GDM1 (cell line): ENCODE measurements at regions not wholly inside any gene's neighbourhood (a gene's known extent, or its start where the extent isn't known, plus 50 kb on each side); places are given as distances from the start of the nearest gene placed in this dataset.
"Not testable (repeated sequence)": the region's sequence is repeated elsewhere in the genome, so short reads cannot be mapped to it uniquely, and the experiment has no call there.

ENCODE experiments used
- DNase-seq: peaks from one replicate; lab custom pipeline; 2025; lab: John Stamatoyannopoulos, UW

GRCh38 chr13:73336773-73337172 is 278.0 kb downstream of the KLF5 start:
- DNase-seq = no peak

GRCh38 chr13:73335944-73336343 is 277.1 kb downstream of the KLF5 start:
- no peak for DNase-seq

- DNase-seq = no peak
These were observed 276.4 kb downstream of the KLF5 start for GRCh38 chr13:73335210-73335609.

DNA sequence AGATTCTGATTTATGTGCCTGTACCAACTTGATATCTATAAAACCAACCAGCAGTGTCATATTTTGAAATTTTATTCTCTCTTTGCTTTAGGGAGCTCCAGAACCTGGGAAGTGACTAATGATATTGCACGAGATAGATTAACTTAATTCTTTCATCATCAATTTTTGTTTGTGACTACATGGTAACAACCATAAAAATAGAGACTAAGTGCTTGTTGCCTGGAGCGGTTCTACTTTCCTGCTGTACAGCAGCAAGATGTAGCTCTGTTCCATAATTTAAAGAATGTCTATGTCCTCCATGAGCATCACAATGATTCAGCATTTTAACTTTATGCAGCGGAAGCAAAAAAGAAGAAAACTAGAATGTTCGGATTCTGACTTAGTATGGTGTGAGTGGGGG is 275.6 kb downstream of the KLF5 start:
- no peak for DNase-seq

DNA sequence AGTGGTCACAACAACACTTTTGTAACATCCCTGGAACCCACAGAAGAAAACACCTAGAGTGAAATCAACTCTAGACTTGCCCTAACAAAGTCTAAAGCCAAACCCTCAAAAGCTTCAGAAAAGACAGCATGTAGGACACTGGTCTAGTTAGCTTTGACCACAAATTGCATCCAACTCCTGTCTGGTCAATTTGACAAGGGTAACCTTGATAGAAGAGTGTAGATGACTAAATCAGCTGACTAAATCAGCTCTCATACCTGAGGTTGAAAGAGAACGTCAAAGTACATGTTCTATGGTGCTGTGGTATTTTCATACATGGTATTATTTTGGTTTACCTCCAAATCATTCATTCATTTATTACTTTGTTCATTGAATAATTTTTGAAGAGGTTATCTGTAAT is 272.8 kb downstream of the KLF5 start:
- DNase-seq = no peak

GRCh38 chr13:73329355-73329754 is 270.6 kb downstream of the KLF5 start:
- DNase-seq = no peak

- DNase-seq = no peak
These were observed 268.8 kb downstream of the KLF5 start for GRCh38 chr13:73327579-73327978.

GRCh38 chr13:73325723-73326558 is 267.1 kb downstream of the KLF5 start:
- DNase-seq = no peak

DNA sequence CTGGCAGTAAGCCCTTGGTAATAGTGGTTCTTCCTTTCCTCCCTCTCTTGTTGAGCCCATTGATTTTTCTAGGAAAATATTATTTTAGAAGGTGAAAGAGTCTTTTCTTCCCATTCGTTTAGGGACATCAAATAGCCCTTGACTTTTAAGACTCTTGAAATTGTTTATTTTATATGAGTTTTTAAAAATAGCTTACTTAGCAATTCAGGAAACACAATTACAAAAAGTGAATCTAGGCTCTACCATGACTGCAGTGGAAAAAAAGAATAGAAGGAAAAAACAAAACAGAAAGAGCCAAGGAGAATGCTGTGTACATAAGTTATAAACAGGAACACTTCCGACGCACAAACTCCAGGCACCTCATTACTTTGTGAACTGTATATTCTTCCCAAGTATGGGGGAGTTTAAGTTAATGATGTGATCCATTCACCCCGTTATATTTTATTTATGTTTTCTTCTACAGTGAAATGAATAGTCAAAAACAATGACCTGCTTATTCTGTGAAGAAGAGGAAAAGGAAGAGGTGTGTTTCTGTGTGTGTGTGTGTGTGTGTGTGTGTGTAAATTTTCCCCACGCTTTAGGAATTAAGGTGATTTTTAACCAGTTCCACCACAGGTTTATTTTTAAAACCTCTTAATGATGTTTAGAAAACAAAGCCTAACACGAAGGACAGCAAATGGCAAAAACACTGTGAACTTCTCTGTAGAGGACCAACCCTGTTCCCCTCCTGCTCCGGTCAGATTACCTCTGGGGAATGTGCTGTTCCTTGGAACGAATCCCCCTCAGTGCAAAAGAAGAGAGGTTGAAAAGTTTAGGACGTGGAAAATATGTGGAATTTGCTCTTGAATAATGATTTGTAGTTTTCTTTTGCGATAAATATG is 266.3 kb downstream of the KLF5 start:
- DNase-seq = no peak

DNA sequence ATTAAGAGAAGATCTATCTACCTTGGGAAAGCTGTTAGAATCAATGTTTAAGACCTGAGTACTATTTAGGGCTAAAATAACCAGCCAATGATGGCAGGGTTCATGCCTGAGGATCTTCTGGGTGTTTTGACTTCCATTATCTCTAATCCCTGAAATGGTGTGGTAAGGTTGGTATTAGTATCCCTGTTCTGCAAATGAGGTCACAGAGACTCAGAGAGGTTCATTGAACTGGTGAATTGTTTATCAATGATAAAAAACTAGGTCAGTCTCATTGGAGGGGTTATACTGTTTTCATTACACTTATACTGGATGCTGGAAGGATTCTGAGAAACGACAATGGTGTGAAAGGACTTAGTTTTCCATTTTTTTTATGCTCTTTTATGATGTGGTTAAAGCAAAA is 264.8 kb downstream of the KLF5 start:
- no peak for DNase-seq

DNA sequence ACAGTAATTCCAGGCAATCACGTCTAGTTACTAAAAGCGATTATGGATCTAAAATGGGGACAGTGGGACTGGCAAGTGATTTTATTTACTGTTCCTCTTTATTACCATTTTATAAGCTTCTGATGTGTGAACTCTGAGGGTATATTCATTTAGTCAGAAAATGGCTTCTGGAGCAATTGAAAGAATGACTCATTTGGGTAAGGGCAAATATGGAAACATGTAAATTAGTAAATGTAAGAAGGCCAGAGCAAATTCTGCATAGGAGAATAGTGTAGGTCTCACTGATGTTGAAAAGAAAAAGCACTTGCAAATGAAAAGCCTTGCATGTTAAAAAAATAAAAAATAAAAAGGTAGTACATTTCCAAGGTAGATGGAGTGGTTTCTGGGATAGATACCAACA is 262.2 kb downstream of the KLF5 start:
- DNase-seq = no peak

- DNase-seq = no peak
These were observed 258.3 kb downstream of the KLF5 start for GRCh38 chr13:73317140-73317539.

DNA sequence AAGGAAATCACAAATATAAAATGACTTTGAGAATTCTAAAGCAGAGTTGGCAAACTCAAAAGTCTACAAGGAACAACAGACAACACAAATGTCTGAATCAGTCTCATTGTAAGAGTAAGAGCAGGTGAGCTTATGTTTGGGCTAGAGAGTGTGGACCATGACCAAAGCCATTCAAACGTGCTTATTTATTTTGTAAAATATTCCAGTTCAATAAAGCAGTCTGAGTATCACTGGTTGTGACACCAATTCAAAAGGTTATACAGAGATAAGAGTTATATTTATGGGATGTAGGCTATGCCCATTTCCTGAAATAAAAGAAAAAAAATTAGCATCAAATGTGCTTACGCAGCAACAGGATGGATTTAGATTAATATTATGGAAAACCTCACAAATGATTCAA is 251.6 kb downstream of the KLF5 start:
- no peak for DNase-seq

DNA sequence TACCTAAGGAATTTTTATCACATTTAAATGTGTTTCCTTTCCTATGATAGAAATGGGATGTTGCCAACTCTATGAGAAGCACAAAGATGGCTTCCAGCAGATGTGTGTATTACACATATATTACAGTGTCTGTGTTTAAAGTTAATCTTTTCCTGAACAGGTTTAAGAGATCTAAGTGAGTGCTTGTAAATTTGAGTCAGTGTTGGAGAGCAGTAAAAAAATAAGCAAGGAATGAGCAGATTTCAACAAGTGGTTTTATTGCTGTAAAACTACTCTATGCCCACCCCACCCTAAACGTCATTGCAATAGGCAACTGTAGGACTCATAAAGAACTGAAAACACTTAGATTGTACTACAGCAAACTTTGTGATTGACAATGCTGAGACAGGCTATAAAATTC is 248.7 kb downstream of the KLF5 start:
- no peak for DNase-seq

DNA sequence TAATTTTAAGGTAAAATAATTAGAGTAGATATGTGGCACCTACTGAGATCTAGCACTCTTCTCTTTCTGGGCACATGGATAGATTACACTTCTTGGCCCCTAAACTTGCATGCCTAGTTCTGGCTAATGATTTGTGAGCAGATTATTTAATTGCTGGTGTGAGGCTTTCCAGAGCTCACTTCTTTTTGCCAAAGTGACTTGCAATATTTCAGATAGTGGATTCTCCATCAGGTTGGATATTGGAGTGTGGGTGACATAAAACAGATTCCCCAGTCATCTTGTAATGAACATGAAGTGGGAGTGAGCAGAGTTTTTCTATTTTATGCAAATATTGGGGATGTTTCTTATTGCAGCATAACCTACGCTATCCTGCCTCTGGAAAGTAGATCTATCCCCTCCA is 247.9 kb downstream of the KLF5 start:
- no peak for DNase-seq

- no peak for DNase-seq
These were observed 245.6 kb downstream of the KLF5 start for GRCh38 chr13:73304442-73304841.

DNA sequence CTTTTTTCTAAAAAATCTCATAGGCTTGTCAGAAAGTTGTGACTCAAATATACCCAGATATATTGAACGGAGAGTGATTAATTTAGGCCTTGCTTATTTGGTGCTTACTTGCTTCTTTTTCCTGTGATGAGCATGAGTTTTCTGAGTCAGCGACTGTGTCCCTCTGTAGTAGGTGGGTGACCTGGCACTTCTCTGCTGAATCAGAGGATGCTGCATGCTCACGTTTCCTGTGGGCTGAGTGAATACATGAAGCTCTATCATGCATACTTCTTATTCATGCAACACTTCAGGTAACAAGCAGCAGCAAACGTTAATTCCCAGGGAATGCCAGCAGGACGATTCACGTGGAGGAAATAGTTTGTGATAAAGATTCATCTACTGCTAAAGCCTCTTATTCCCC is 245.0 kb downstream of the KLF5 start:
- DNase-seq = no peak

DNA sequence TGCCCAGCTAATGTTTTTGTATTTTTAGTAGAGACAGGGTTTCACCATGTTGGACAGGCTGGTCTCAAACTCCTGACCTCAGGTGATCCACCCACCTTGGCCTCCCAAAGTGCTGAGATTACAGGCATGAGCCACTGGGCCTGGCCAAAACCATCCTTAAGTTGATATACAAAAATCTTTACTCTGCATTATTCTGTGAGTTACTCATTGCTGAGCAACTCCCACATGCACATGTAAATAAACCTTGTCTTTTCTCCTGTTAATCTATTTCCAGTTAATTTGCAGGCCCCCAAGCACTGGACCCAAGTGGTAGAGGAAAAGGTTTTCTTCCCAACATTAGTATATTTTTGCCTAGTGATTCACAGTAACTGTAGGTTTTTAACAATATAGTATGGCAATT is 242.8 kb downstream of the KLF5 start:
- DNase-seq = not testable (repeated sequence)

GRCh38 chr13:73300718-73301425 is 242.1 kb downstream of the KLF5 start:
- no peak for DNase-seq

GRCh38 chr13:73299787-73300186 is 241.0 kb downstream of the KLF5 start:
- no peak for DNase-seq

GRCh38 chr13:73293913-73294523 is 235.2 kb downstream of the KLF5 start:
- DNase-seq = no peak

- no peak for DNase-seq
These were observed 233.3 kb downstream of the KLF5 start for GRCh38 chr13:73292127-73292526.
